ENCODE measurements at regions not wholly inside any gene's neighbourhood (a gene's known extent, or its start where the extent isn't known, plus 50 kb on each side); places are given as distances from the start of the nearest gene placed in this dataset.

- no peak for TF ChIP-seq CTCF (IDR thresholded peaks at IDR 0.05)
- TF ChIP-seq POLR2A (IDR thresholded peaks at IDR 0.05) = no peak
Observed at GRCh38 chr11:70615036-70615875, 216.9 kb downstream of the CTTN start.
